H1 (cell line): ENCODE measurements at regions not wholly inside any gene's neighbourhood (a gene's known extent, or its start where the extent isn't known, plus 50 kb on each side); places are given as distances from the start of the nearest gene placed in this dataset.

Source experiments
- ASH2L ChIP-seq: fragments of 200-600, 300-600 bp; sonication (generic); IDR thresholded peaks from one replicate; pipeline ENCODE4 v1.7.1; 2017; ENCODE audit warnings: low read length
- ATF3 ChIP-seq: IDR thresholded peaks from 2 replicates; pipeline ENCODE4 v1.6.1; 2011; ENCODE audit warnings: low read depth, mild to moderate bottlenecking, low read length; ENCODE audit not compliant: insufficient read depth
- JUND ChIP-seq: IDR thresholded peaks from 2 replicates; pipeline ENCODE4 v1.6.1; 2011; ENCODE audit warnings: mild to moderate bottlenecking, improper control_type of control experiment, low read length
- RFX5 ChIP-seq: IDR thresholded peaks from 2 replicates; pipeline ENCODE4 v1.6.1; 2011; ENCODE audit warnings: low read depth, low read length, improper control_type of control experiment, borderline replicate concordance

DNA sequence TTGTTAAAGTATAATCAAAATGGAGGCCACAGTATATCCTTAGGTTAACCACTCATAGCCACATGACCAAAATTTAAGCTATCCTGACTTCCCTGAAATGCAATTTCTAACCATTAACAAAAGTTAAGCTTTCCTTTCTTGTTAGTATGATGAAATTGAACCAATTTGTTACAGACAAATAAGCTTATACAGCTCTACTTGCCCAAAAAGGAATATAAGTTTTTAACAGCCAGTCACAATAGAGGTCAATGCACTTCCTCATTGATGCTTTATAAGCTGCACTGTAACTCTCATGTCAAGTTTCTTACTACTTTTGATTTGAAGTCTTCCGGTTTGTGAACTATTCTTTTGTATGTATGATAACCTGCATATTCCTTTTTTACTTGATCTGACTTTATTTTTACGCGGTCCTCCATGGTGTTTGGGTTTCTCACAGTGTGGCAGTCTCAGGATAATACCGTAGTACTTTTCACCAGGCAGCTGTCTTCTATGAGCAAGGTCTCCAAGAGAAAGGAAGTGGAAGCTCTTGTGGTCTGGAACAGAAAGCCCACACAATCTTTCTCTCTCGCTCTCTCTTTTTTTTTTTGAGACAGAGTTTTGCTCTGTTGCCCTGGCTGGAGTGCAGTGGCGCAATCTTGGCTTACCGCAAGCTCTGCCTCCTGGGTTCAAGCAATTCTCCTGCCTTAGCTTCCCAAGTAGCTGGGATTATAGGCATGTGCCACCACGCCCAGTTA lies 331.6 kb downstream of the SRGAP2C start (continued):
- TF ChIP-seq ATF3 (no peak), RFX5 (no peak), JUND (no peak), ASH2L (no peak)
